K562 (cell line): ENCODE measurements at regions not wholly inside any gene's neighbourhood (a gene's known extent, or its start where the extent isn't known, plus 50 kb on each side); places are given as distances from the start of the nearest gene placed in this dataset.

ENCODE experiments used
- CUX1 ChIP-seq: fragments of 200-800 bp; sonication (Bioruptor generic); IDR thresholded peaks from 2 replicates; pipeline ENCODE4 v1.6.1; 2016; ENCODE audit warnings: missing genetic modification characterization, missing compliant biosample characterization
- DIDO1 ChIP-seq: fragments of 450-650 bp; IDR thresholded peaks from 2 replicates; pipeline ENCODE4 v1.6.1; 2016; ENCODE audit warnings: low read depth, missing biosample characterization, missing genetic modification characterization
- IRF9 ChIP-seq: fragments of 450-650 bp; IDR thresholded peaks from 2 replicates; pipeline ENCODE4 v1.6.1; 2016; ENCODE audit warnings: missing biosample characterization, missing genetic modification characterization
- JUN ChIP-seq, 2 experiments: sonication (generic) in 1 of 2; formaldehyde crosslinking in 1 of 2; IDR thresholded peaks; 2 replicates each; pipeline versions ENCODE4 v1.6.1 to v1.8.0; 2012 to 2022; ENCODE audit warnings: borderline replicate concordance in 2 of 2, mild to moderate bottlenecking in 2 of 2, improper control_type of control experiment in 1 of 2, low read depth in 1 of 2, low read length in 1 of 2, missing genetic modification reagents in 1 of 2
- KLF13 ChIP-seq: fragments of 450-650 bp; IDR thresholded peaks from 2 replicates; pipeline ENCODE4 v1.6.1; 2016; ENCODE audit warnings: missing genetic modification characterization, low read depth, mild to moderate bottlenecking, missing compliant biosample characterization, moderate library complexity, borderline replicate concordance
- RERE ChIP-seq: sonication (generic); formaldehyde crosslinking; IDR thresholded peaks from 2 replicates; pipeline ENCODE4 v1.8.0; 2023; ENCODE audit warnings: missing genetic modification reagents, mild to moderate bottlenecking, borderline replicate concordance
- THAP12 ChIP-seq: fragments of 250-450 bp; sonication (Bioruptor Pico); IDR thresholded peaks from 2 replicates; pipeline ENCODE4 v1.9.0; 2021; ENCODE audit warnings: mild to moderate bottlenecking, inconsistent platforms
- ZBTB12 ChIP-seq: fragments of 250-450 bp; sonication (Bioruptor Pico); IDR thresholded peaks from 2 replicates; pipeline ENCODE4 v1.4.0; 2020
- ZNF23 ChIP-seq: fragments of 250-450 bp; sonication (Bioruptor Pico); IDR thresholded peaks from 2 replicates; pipeline ENCODE4 v1.4.0; 2020; ENCODE audit warnings: mild to moderate bottlenecking
- ZNF239 ChIP-seq: fragments of 250-450 bp; sonication (Bioruptor Pico); IDR thresholded peaks from 2 replicates; pipeline ENCODE4 v1.4.0; 2020; ENCODE audit warnings: mild to moderate bottlenecking

- no peak; the same call in 1 of the 2 replicates for TF ChIP-seq CUX1 (CRISPR knock-in tag)
- peak; percentile 86 for TF ChIP-seq THAP12 (CRISPR knock-in tag)
- TF ChIP-seq ZNF239 (CRISPR knock-in tag), result no peak; the same call in 1 of the 2 replicates
- no peak for TF ChIP-seq ZNF23 (CRISPR knock-in tag)
- TF ChIP-seq ZBTB12 (CRISPR knock-in tag), result no peak
- no peak for TF ChIP-seq DIDO1 (tag)
- no peak for TF ChIP-seq RERE (CRISPR knock-in tag)
- no peak; the same call in 1 of the 2 replicates for TF ChIP-seq KLF13
- peak; percentile 100 for TF ChIP-seq JUN (IDR thresholded peaks at IDR 0.05; ENCODE audit: borderline replicate concordance, low read depth, low read length)
- peak; percentile 98 for TF ChIP-seq JUN (CRISPR knock-in tag; IDR thresholded peaks at IDR 0.05; ENCODE audit: borderline replicate concordance)
- TF ChIP-seq IRF9 (tag), result peak; percentile 30; the same call in 1 of the 2 replicates
Measured at GRCh38 chr15:58331913-58332675, 99.7 kb upstream of the LIPC start (continued).
